ENCODE measurements at regions not wholly inside any gene's neighbourhood (a gene's known extent, or its start where the extent isn't known, plus 50 kb on each side); places are given as distances from the start of the nearest gene placed in this dataset.

- TF ChIP-seq CTCF (IDR thresholded peaks at IDR 0.05), result no peak
- Histone ChIP-seq H3K27me3 (ENCODE audit: control insufficient read depth in 1 of 2, insufficient read depth in 2 of 2, low read length in 2 of 2) (no peaks in the 10 kb centered on the region), H3K4me3 (ENCODE audit: low read length) (no peak overlapping the region), H3K4me1 (ENCODE audit: insufficient read depth, low read length) (no peaks in the 10 kb centered on the region), H3K27ac (ENCODE audit: low read depth in 1 of 2, low read length in 2 of 2) (no peak overlapping the region), H3K36me3 (ENCODE audit: insufficient read depth, low read length) (no peaks in the 10 kb centered on the region), H3K9me3 (ENCODE audit: control insufficient read depth in 1 of 2, insufficient read depth in 1 of 2, low read length in 2 of 2) (peaks cover 0 to 21% of the 10 kb centered on the region in 2 experiments)
- CTCF ChIA-PET, result no interaction called here
- Mint-ChIP-seq H3K4me3 (no peak overlapping the region), H3K27me3 (no peaks in the 10 kb centered on the region), H3K9me3 (peaks cover 4% of the 10 kb centered on the region), H3K4me1 (ENCODE audit: low read depth) (no peaks in the 10 kb centered on the region), H3K27ac (no peak overlapping the region), H3K36me3 (ENCODE audit: low read depth) (no peaks in the 10 kb centered on the region)
- DNase-seq (no peak), ATAC-seq (ENCODE audit: poor library complexity) (no peak)
- POLR2A ChIA-PET, result no interaction called here
- intact Hi-C loops (cut with DNase I, micrococcal nuclease), result no loop called here
Observed at GRCh38 chr9:16069249-16069648, 516.4 kb downstream of the CCDC171 start.

- no peak for TF ChIP-seq CTCF (IDR thresholded peaks at IDR 0.05)
- Mint-ChIP-seq H3K4me3 (no peak overlapping the region), H3K36me3 (ENCODE audit: low read depth) (no peaks in the 10 kb centered on the region), H3K27me3 (no peaks in the 10 kb centered on the region), H3K27ac (no peak overlapping the region), H3K9me3 (peaks cover 4% of the 10 kb centered on the region), H3K4me1 (ENCODE audit: low read depth) (no peaks in the 10 kb centered on the region)
- H3K27ac ChIP-seq (ENCODE audit: low read depth in 1 of 2, low read length in 2 of 2), result no peak overlapping the region
- H3K4me1 ChIP-seq (ENCODE audit: insufficient read depth, low read length), result no peaks in the 10 kb centered on the region
- POLR2A ChIA-PET, result no interaction called here
- H3K4me3 ChIP-seq (ENCODE audit: low read length), result no peak overlapping the region
- ATAC-seq (ENCODE audit: poor library complexity) (no peak), DNase-seq (no peak)
- H3K9me3 ChIP-seq (ENCODE audit: control insufficient read depth in 1 of 2, insufficient read depth in 1 of 2, low read length in 2 of 2), result peaks cover 0 to 21% of the 10 kb centered on the region in 2 experiments
- CTCF ChIA-PET, result no interaction called here
- no peaks in the 10 kb centered on the region for H3K36me3 ChIP-seq (ENCODE audit: insufficient read depth, low read length)
- intact Hi-C loops (cut with DNase I, micrococcal nuclease), result no loop called here
- H3K27me3 ChIP-seq (ENCODE audit: control insufficient read depth in 1 of 2, insufficient read depth in 2 of 2, low read length in 2 of 2), result no peaks in the 10 kb centered on the region
Observed at GRCh38 chr9:16069671-16070454, 517.0 kb downstream of the CCDC171 start.

GRCh38 chr9:16070455-16071145 lies 517.8 kb downstream of the CCDC171 start:
- Mint-ChIP-seq H3K4me1 (ENCODE audit: low read depth) (no peaks in the 10 kb centered on the region), H3K36me3 (ENCODE audit: low read depth) (no peaks in the 10 kb centered on the region), H3K4me3 (no peak overlapping the region), H3K27ac (no peak overlapping the region), H3K27me3 (no peaks in the 10 kb centered on the region), H3K9me3 (peaks cover 4% of the 10 kb centered on the region)
- ATAC-seq (ENCODE audit: poor library complexity) (no peak), DNase-seq (no peak)
- TF ChIP-seq CTCF (IDR thresholded peaks at IDR 0.05), result no peak
- ChIA-PET POLR2A (no interaction called here), CTCF (no interaction called here)
- H3K4me1 ChIP-seq (ENCODE audit: insufficient read depth, low read length), result no peaks in the 10 kb centered on the region
- intact Hi-C loops (cut with DNase I, micrococcal nuclease), result no loop called here
- no peak overlapping the region for H3K4me3 ChIP-seq (ENCODE audit: low read length)
- H3K27ac ChIP-seq (ENCODE audit: low read depth in 1 of 2, low read length in 2 of 2), result no peak overlapping the region
- no peaks in the 10 kb centered on the region for H3K36me3 ChIP-seq (ENCODE audit: insufficient read depth, low read length)
- H3K27me3 ChIP-seq (ENCODE audit: control insufficient read depth in 1 of 2, insufficient read depth in 2 of 2, low read length in 2 of 2), result no peaks in the 10 kb centered on the region
- peaks cover 0 to 17% of the 10 kb centered on the region in 2 experiments for H3K9me3 ChIP-seq (ENCODE audit: control insufficient read depth in 1 of 2, insufficient read depth in 1 of 2, low read length in 2 of 2)

Measured in CD4-positive, alpha-beta T cell (primary cell).